ENCODE measurements at regions not wholly inside any gene's neighbourhood (a gene's known extent, or its start where the extent isn't known, plus 50 kb on each side); places are given as distances from the start of the nearest gene placed in this dataset.
A peak's percentile ranks its signal among the peaks of the same experiment; 100 is the strongest.
"Not testable (repeated sequence)": the region's sequence is repeated elsewhere in the genome, so short reads cannot be mapped to it uniquely, and the experiment has no call there.

DNA sequence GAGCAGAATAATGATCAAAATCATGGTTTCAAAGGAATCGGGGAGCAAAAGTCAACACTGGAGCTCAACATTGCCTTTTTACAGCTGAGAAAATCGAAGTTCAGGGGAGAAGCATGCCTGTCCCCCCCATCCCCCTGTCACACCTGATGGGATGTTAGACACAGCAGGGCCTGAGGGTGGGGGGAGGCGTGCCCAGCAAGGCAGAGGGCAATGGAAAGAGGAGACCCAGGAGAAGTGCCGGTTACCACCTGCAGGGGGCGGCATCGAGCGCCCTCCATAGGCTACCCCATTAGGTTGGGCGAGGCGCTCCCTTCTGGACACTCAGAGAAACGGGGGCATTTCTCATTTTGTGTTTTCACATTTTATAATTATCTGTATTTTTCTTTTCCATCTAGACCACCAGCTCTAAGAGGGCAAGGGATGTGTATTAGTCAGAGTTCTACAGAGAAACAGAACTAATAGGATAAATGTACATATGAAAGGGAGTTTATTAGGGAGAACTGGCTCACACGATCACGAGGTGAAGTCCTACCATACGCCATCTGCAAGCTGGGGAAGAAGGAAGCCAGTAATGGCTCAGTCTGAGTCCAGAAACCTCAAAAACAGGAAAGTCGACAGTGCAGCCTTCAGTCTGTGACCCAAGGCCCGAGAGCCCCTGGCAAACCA lies 271.3 kb downstream of the LRATD1 start:
- H4K20me1 ChIP-seq (ENCODE audit: control insufficient read depth, insufficient read depth, low read depth, low read length): no peaks in the 10 kb centered on the region

DNA sequence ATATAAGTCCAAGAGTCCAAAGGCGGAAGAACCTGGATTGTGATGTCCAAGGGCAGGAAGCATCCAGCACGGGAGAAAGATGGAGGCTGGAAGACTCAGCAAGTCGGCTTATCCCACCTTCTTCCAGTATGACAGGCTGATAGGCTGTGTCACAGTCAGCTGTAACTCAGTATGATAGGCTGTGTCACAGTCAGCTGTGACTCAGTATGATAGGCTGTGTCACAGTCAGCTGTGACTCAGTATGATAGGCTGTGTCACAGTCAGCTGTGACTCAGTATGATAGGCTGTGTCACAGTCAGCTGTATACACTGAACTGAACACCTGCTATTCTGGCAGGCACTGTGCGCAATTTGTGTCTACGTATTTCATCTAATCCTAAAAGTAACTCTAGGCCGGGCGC lies 271.9 kb downstream of the LRATD1 start:
- not testable (repeated sequence) for H3K4me2 ChIP-seq (ENCODE audit: low read length); H3F3A ChIP-seq (ENCODE audit: control insufficient read depth, insufficient read depth); H3K4me1 ChIP-seq (ENCODE audit: control insufficient read depth, low read length); H4K20me1 ChIP-seq (ENCODE audit: control insufficient read depth, insufficient read depth, low read depth, low read length); H3K9me2 ChIP-seq (replicated peaks; ENCODE audit: control insufficient read depth, low read length); H3K27me3 ChIP-seq (ENCODE audit: control insufficient read depth, low read length); H3K9me3 ChIP-seq (ENCODE audit: control insufficient read depth, insufficient read depth, low read length); H3K4me3 ChIP-seq (ENCODE audit: low read length); H3K36me3 ChIP-seq (ENCODE audit: control insufficient read depth, low read length); H3K27ac ChIP-seq (ENCODE audit: low read depth, low read length); H3K79me2 ChIP-seq (ENCODE audit: control insufficient read depth, low read length)

More for the DNA sequence above, 271.3 kb downstream of the LRATD1 start:
- H3K9me2 ChIP-seq (replicated peaks; ENCODE audit: control insufficient read depth, low read length): no peaks in the 10 kb centered on the region
- no peaks in the 10 kb centered on the region for H3K9me3 ChIP-seq (ENCODE audit: control insufficient read depth, insufficient read depth, low read length)
- H3K36me3 ChIP-seq (ENCODE audit: control insufficient read depth, low read length): no peaks in the 10 kb centered on the region
- H3K4me2 ChIP-seq (ENCODE audit: low read length): no peak overlapping the region
- no peaks in the 10 kb centered on the region for H3F3A ChIP-seq (ENCODE audit: control insufficient read depth, insufficient read depth)
- no peak overlapping the region for H3K4me3 ChIP-seq (ENCODE audit: low read length)
- peaks cover 2% of the 10 kb centered on the region; the same call in 1 of the 2 replicates for H3K27me3 ChIP-seq (ENCODE audit: control insufficient read depth, low read length)
- H3K4me1 ChIP-seq (ENCODE audit: control insufficient read depth, low read length): no peaks in the 10 kb centered on the region
- no peak overlapping the region for H3K27ac ChIP-seq (ENCODE audit: low read depth, low read length)
- no peak for TF ChIP-seq EZH2phosphoT487 (IDR thresholded peaks at IDR 0.05; ENCODE audit: borderline replicate concordance, low read length)
- TF ChIP-seq, protein P1, sequence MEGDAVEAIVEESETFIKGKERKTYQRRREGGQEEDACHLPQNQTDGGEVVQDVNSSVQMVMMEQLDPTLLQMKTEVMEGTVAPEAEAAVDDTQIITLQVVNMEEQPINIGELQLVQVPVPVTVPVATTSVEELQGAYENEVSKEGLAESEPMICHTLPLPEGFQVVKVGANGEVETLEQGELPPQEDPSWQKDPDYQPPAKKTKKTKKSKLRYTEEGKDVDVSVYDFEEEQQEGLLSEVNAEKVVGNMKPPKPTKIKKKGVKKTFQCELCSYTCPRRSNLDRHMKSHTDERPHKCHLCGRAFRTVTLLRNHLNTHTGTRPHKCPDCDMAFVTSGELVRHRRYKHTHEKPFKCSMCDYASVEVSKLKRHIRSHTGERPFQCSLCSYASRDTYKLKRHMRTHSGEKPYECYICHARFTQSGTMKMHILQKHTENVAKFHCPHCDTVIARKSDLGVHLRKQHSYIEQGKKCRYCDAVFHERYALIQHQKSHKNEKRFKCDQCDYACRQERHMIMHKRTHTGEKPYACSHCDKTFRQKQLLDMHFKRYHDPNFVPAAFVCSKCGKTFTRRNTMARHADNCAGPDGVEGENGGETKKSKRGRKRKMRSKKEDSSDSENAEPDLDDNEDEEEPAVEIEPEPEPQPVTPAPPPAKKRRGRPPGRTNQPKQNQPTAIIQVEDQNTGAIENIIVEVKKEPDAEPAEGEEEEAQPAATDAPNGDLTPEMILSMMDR (IDR thresholded peaks at IDR 0.05; ENCODE audit: low read depth, low read length, poor library complexity, severe bottlenecking): peak; percentile 98
- H3K79me2 ChIP-seq (ENCODE audit: control insufficient read depth, low read length): no peaks in the 10 kb centered on the region

DNA sequence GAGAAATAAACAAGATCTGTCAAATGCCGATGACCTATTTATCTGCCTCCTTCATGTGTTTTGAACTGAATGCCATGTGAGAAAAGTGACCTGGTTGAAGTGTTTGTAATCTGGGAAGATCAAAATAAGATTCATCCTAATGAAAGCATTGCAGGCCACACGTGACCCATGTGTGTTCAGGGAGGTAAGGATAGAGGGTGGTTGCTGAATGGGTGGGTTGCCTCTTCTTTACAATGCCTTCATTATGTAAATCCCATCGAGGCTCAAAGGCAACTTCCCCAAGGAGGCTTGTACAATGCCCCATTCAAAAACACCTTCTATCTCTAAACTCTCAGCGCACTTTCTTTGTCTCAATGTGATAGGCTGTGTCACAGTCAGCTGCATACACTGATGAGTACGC lies 273.1 kb downstream of the LRATD1 start:
- TF ChIP-seq, protein P1 (IDR thresholded peaks at IDR 0.05; ENCODE audit: low read depth, low read length, poor library complexity, severe bottlenecking): no peak
- TF ChIP-seq EZH2phosphoT487 (IDR thresholded peaks at IDR 0.05; ENCODE audit: borderline replicate concordance, low read length): no peak
- Histone ChIP-seq H3K36me3 (ENCODE audit: control insufficient read depth, low read length) (no peaks in the 10 kb centered on the region), H3K9me2 (replicated peaks; ENCODE audit: control insufficient read depth, low read length) (no peaks in the 10 kb centered on the region), H3K27ac (ENCODE audit: low read depth, low read length) (no peak overlapping the region), H3K79me2 (ENCODE audit: control insufficient read depth, low read length) (no peaks in the 10 kb centered on the region), H3K4me1 (ENCODE audit: control insufficient read depth, low read length) (no peaks in the 10 kb centered on the region), H3F3A (ENCODE audit: control insufficient read depth, insufficient read depth) (no peaks in the 10 kb centered on the region), H3K9me3 (ENCODE audit: control insufficient read depth, insufficient read depth, low read length) (no peaks in the 10 kb centered on the region), H3K4me2 (ENCODE audit: low read length) (no peak overlapping the region), H4K20me1 (ENCODE audit: control insufficient read depth, insufficient read depth, low read depth, low read length) (no peaks in the 10 kb centered on the region), H3K27me3 (ENCODE audit: control insufficient read depth, low read length) (peaks cover 2% of the 10 kb centered on the region; the same call in 1 of the 2 replicates), H3K4me3 (ENCODE audit: low read length) (no peak overlapping the region)

DNA sequence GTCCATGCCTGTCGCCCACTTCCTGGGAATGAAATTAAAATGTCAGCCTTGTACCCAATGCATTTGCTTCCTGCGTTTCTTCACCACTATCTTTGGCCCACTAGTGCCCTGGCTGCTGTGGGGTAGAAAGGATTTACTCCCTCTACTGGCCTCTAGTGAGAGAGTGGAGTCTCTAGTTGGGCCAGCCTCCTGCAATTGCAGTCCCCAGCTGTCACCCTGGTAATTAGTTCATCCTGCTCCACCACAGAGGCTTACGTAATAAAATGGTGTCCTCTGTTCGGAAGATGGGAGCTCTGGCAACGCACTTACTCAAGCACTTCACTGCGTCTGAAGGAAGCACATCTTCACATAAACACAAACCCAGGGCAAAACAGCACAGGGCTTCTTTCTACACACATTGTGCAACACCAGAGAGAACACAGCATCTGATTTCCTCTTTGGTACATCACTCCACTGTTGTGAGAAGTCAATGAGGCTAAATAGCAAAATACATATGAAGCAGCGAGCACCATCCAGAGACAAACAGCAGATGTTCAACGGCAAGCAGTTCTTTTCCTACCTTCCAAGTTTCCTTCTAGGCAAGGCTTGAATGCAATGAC lies 274.6 kb downstream of the LRATD1 start:
- Histone ChIP-seq H3F3A (ENCODE audit: control insufficient read depth, insufficient read depth) (no peaks in the 10 kb centered on the region), H3K4me1 (ENCODE audit: control insufficient read depth, low read length) (no peaks in the 10 kb centered on the region), H3K4me3 (ENCODE audit: low read length) (no peak overlapping the region), H3K9me2 (replicated peaks; ENCODE audit: control insufficient read depth, low read length) (no peaks in the 10 kb centered on the region), H3K79me2 (ENCODE audit: control insufficient read depth, low read length) (no peaks in the 10 kb centered on the region), H3K4me2 (ENCODE audit: low read length) (no peak overlapping the region), H3K27me3 (ENCODE audit: control insufficient read depth, low read length) (no peaks in the 10 kb centered on the region), H4K20me1 (ENCODE audit: control insufficient read depth, insufficient read depth, low read depth, low read length) (no peaks in the 10 kb centered on the region), H3K27ac (ENCODE audit: low read depth, low read length) (no peak overlapping the region), H3K9me3 (ENCODE audit: control insufficient read depth, insufficient read depth, low read length) (no peaks in the 10 kb centered on the region), H3K36me3 (ENCODE audit: control insufficient read depth, low read length) (no peaks in the 10 kb centered on the region)
- TF ChIP-seq EZH2phosphoT487 (IDR thresholded peaks at IDR 0.05; ENCODE audit: borderline replicate concordance, low read length): no peak
- TF ChIP-seq, protein P1 (IDR thresholded peaks at IDR 0.05; ENCODE audit: low read depth, low read length, poor library complexity, severe bottlenecking): peak; percentile 51

Data from DOHH2 (cell line).